Brain microvascular endothelial cell (primary cell): ENCODE measurements at regions not wholly inside any gene's neighbourhood (a gene's known extent, or its start where the extent isn't known, plus 50 kb on each side); places are given as distances from the start of the nearest gene placed in this dataset.

ENCODE experiments used
- DNase-seq: peaks from one replicate; pipeline ENCODE4 v3.0.0-alpha.2; 2020
- H3K27ac ChIP-seq: fragments of 250-450 bp; sonication (Bioruptor Pico); 2 replicates; pipeline ENCODE4 v1.5.1; 2020; ENCODE audit warnings: mild to moderate bottlenecking, moderate library complexity
- H3K27me3 ChIP-seq: fragments of 250-450 bp; sonication (Bioruptor Pico); replicated peaks from 2 replicates; pipeline ENCODE4 v1.5.1; 2020; ENCODE audit warnings: mild to moderate bottlenecking
- H3K36me3 ChIP-seq: fragments of 250-450 bp; sonication (Bioruptor Pico); replicated peaks from 2 replicates; pipeline ENCODE4 v1.5.1; 2020; ENCODE audit warnings: mild to moderate bottlenecking
- H3K4me3 ChIP-seq: 2 replicates; pipeline ENCODE4 v1.5.1; 2011; ENCODE audit warnings: low read depth, mild to moderate bottlenecking, control low read depth, low read length, moderate library complexity
- in situ Hi-C: cut with HindIII; loops from 2 replicates; pipeline ENCODE4 v1.10.0; 2017; ENCODE audit warnings: low sequenced_read_pairs, low pct_ligation_motif_present
- TF ChIP-seq, protein P1 (sequence below): IDR thresholded peaks from 2 replicates; pipeline ENCODE4 v1.5.1; 2011; ENCODE audit warnings: low read depth, mild to moderate bottlenecking, moderate library complexity, low read length, control low read depth, inconsistent platforms; ENCODE audit errors: missing control alignments

DNA sequence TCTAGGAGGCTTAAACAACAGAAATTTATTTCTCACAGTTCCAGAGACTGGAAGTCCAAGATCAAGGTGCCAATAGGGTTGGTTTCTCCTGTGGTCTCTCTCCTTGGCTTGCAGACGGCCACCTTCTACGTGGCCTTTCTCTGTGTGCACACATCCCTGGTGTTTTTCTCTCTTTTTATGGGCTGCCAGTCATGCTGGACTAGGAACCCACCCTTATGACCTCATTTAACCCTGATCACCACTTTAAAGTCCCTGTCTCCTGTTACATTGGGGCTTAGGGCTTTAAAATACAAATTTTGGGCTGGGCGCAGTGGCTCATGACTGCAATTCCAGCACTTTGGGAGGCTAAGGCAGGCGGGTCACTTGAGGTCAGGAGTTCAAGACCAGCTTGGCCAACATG is 157.1 kb downstream of the TLE1 start:
- Histone ChIP-seq H3K27ac (no peak overlapping the region), H3K36me3 (no peaks in the 10 kb centered on the region), H3K4me3 (no peak overlapping the region), H3K27me3 (no peaks in the 10 kb centered on the region)
- DNase-seq = no peak
- TF ChIP-seq, protein P1, sequence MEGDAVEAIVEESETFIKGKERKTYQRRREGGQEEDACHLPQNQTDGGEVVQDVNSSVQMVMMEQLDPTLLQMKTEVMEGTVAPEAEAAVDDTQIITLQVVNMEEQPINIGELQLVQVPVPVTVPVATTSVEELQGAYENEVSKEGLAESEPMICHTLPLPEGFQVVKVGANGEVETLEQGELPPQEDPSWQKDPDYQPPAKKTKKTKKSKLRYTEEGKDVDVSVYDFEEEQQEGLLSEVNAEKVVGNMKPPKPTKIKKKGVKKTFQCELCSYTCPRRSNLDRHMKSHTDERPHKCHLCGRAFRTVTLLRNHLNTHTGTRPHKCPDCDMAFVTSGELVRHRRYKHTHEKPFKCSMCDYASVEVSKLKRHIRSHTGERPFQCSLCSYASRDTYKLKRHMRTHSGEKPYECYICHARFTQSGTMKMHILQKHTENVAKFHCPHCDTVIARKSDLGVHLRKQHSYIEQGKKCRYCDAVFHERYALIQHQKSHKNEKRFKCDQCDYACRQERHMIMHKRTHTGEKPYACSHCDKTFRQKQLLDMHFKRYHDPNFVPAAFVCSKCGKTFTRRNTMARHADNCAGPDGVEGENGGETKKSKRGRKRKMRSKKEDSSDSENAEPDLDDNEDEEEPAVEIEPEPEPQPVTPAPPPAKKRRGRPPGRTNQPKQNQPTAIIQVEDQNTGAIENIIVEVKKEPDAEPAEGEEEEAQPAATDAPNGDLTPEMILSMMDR = no peak
- in situ Hi-C loops = no loop called here

DNA sequence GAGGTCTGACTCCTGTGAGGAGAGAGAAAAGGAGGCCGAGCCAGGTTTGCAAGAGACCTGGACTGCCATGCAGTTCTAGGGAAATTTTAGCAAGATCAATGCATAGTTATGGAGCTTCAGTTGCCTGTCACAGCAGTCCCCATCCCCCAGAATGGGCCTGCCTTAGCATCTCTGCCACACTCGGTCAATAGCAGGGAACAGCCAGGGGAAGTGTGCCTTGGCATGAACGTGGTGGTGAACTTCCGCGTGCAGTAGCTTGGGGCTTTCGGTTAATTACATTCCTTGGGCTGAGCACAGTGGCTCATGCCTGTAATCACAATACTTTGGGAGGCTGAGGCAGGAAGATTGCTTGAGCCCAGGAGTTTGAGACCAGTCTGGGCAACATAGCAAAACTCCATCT is 157.8 kb downstream of the TLE1 start:
- DNase-seq = no peak
- TF ChIP-seq, protein P1 = no peak
- Histone ChIP-seq H3K27ac (no peak overlapping the region), H3K36me3 (no peaks in the 10 kb centered on the region), H3K27me3 (no peaks in the 10 kb centered on the region), H3K4me3 (no peak overlapping the region)
- in situ Hi-C loops = no loop called here

DNA sequence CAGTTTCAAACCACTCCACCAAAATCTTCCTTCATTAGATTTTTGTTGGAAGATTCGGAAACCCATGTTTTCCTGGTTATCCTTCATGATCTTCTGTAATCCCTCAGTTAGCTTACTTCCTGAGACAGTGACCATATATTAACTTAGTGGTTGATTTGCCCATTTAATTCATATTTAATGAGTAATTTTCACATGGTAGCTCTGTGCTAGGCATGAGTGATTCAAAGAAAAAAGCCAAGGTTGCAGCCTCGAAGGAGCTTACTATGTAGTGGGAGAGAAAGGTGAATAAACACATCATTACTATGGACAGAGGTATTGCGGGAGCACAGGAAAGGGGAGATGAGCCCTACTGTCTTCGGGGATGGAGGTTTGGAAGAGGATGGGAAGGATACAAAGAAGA is 158.5 kb downstream of the TLE1 start:
- Histone ChIP-seq H3K36me3 (no peaks in the 10 kb centered on the region), H3K4me3 (no peak overlapping the region), H3K27ac (no peak overlapping the region), H3K27me3 (no peaks in the 10 kb centered on the region)
- TF ChIP-seq, protein P1 = no peak
- no peak for DNase-seq
- in situ Hi-C loops = no loop called here

DNA sequence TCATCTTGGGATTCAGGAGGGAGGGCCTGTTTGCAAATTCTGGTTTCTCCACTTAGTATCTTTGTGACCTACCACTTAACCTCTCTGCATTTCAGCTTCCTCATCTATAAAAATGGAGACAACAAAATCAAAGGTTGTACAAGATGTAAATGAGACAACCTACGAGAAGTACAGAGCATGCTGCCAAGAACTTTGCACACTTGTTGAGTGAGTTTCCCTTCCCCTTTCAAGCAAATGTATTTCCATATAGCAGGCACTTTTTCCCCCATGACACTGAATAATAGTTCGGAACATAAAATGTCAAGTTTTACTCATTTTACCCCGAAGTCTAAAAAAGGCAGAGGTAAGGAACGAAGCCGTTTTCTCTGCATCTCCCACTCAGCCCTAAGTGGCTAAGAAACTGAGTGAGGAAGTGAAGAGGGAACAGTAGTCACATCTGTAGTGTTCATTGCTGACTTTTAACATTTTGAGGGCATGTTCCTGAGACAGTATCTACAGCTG is 159.0 kb downstream of the TLE1 start:
- no peaks in the 10 kb centered on the region for H3K36me3 ChIP-seq
- in situ Hi-C loops = no loop called here
- H3K27me3 ChIP-seq = no peaks in the 10 kb centered on the region
- TF ChIP-seq, protein P1 = no peak
- no peak overlapping the region for H3K4me3 ChIP-seq
- H3K27ac ChIP-seq = no peak overlapping the region
- no peak for DNase-seq

DNA sequence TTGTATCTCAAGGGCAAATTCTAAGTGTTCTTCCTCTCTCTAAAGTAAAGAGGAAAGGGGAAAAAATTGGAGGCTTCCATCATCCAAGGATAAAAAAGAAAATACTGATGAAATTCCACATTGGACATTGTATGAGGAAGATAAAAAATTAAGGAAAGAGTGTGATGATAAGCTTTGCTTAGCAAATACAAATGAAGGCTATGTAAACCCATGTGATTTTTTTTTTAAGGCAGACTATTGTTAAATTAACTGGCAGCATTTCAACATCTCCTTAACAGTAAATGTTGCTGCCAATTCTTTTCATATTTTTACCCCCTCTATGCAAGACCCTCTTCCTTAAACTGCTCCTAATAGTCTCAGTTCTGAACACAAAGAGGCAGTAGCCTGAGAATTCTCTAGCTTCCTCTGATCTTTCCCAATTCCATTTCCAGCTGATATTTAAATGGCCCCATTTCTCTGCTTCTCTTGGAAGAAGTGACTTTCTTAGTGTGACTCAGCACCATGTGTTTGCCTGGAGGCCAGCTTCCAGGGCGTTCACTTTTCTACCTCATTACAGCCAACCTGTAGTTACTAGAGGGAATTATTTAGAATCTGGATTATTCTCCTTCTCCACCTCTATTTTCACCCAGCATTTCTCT is 159.7 kb downstream of the TLE1 start:
- no peaks in the 10 kb centered on the region for H3K36me3 ChIP-seq
- in situ Hi-C loops = no loop called here
- H3K4me3 ChIP-seq = no peak overlapping the region
- no peaks in the 10 kb centered on the region for H3K27me3 ChIP-seq
- no peak for DNase-seq
- TF ChIP-seq, protein P1 = no peak
- no peak overlapping the region for H3K27ac ChIP-seq

DNA sequence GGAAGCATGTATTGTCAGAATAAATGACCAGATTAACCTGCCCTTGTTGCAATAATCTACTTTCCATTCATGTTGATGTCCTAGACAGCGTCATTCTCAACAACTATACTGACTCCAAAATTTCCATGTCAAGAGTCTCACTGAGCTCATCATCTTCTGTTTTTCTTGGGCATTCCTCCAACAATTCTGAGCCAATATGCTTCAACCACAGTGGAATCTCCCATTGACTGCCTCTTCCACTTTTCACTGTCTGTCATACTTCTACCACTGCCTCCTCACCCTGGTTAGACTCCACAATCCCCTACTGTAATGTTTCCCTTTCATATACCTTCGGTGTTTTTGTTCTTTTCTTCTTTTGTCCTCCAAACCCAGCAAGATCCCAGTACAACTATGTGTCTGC is 162.8 kb downstream of the TLE1 start:
- no peaks in the 10 kb centered on the region for H3K36me3 ChIP-seq
- in situ Hi-C loops = no loop called here
- H3K27me3 ChIP-seq = no peaks in the 10 kb centered on the region
- no peak overlapping the region for H3K4me3 ChIP-seq
- TF ChIP-seq, protein P1 = no peak
- H3K27ac ChIP-seq = no peak overlapping the region
- peak; percentile 92 for DNase-seq
